Fibroblast of lung (primary cell): ENCODE measurements at regions not wholly inside any gene's neighbourhood (a gene's known extent, or its start where the extent isn't known, plus 50 kb on each side); places are given as distances from the start of the nearest gene placed in this dataset.

Experiments used
- CTCF ChIP-seq, 2 donors: IDR thresholded peaks in 1 of 2; conservative IDR thresholded peaks in 1 of 2; 1 replicate in 1 of 2; 2 replicates in 1 of 2; pipeline ENCODE4 v1.5.1; 2011 to 2012; ENCODE audit warnings: low read length in 2 of 2, control low read depth in 1 of 2, inconsistent platforms in 1 of 2, low read depth in 1 of 2, mild to moderate bottlenecking in 1 of 2
- EZH2 ChIP-seq: IDR thresholded peaks from 2 replicates; pipeline ENCODE4 v1.5.1; 2012; ENCODE audit warnings: low read length, control low read depth, mild to moderate bottlenecking; ENCODE audit errors: missing control alignments

- TF ChIP-seq CTCF (conservative IDR thresholded peaks at IDR 0.05 in 1 of 2, IDR thresholded peaks at IDR 0.05 in 1 of 2; ENCODE audit: low read depth in 1 of 2, low read length in 2 of 2): no peak
- no peak for TF ChIP-seq EZH2
These were observed 53.9 kb upstream of the OBI1 start for GRCh38 chr13:78712831-78713230.
